ENCODE measurements at regions not wholly inside any gene's neighbourhood (a gene's known extent, or its start where the extent isn't known, plus 50 kb on each side); places are given as distances from the start of the nearest gene placed in this dataset.

DNA sequence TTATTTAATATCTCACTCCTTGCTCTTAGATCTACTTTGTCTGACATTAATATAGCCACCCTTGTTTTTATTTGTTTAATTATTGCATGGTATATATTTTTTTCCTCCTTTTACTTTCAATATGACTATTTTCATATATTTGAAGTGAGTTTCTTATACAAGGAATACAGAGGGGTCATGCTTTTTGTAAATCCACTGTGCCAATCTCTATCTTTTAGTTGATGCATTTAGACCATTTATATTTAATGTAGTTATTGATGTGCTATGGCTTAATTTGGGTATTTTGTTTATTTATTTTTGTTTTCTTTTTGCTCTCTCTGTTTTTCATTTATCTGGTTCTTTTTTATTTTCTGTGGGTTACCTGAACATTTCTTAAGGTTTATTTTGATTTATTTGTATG lies 750.6 kb downstream of the TMEM182 start:
- dilution Hi-C loops (cut with MboI; ENCODE audit: extremely low pct_ligation_motif_present, low sequenced_read_pairs) (no loop called here), intact Hi-C loops (cut with micrococcal nuclease) (no loop called here)
- ChIA-PET POLR2A (no interaction called here), CTCF (no interaction called here)
- no peaks in the 10 kb centered on the region for H3K4me1 ChIP-seq (ENCODE audit: control insufficient read depth, extremely low read depth, insufficient read depth, low read length)
- no peaks in the 10 kb centered on the region for H3K9me1 ChIP-seq (replicated peaks; ENCODE audit: control insufficient read depth, extremely low read depth, insufficient read depth, low read length)
- no peaks in the 10 kb centered on the region for H3K36me3 ChIP-seq (ENCODE audit: control insufficient read depth in 2 of 2, extremely low read depth in 1 of 2, insufficient read depth in 2 of 2, low read length in 2 of 2)
- no peak overlapping the region for H3K27ac ChIP-seq (ENCODE audit: insufficient read depth, low read depth, low read length)
- H2AFZ ChIP-seq (ENCODE audit: low read depth, low read length) = no peak overlapping the region
- H3K27me3 ChIP-seq (ENCODE audit: control insufficient read depth in 2 of 2, insufficient read depth in 2 of 2, low read length in 2 of 2) = no peaks in the 10 kb centered on the region
- DNase-seq (ENCODE audit: low read depth, low spot score) (no peak), FAIRE-seq (no peak)
- no peak overlapping the region for H3K4me2 ChIP-seq (ENCODE audit: insufficient read depth, low read length)
- no TSS peak for BruUV-seq (replicated peaks)
- H3K79me2 ChIP-seq (ENCODE audit: control insufficient read depth, insufficient read depth, low read length) = no peaks in the 10 kb centered on the region
- H3K4me3 ChIP-seq (replicated peaks in 1 of 3; ENCODE audit: insufficient read depth in 1 of 3, low read depth in 1 of 3, low read length in 3 of 3) = no peak overlapping the region
- H3K9ac ChIP-seq (replicated peaks; ENCODE audit: extremely low read depth, insufficient read depth, low read length) = no peak overlapping the region
- no peaks in the 10 kb centered on the region for H3K9me3 ChIP-seq (replicated peaks; ENCODE audit: control insufficient read depth, insufficient read depth, low read length)
- H4K20me1 ChIP-seq (replicated peaks; ENCODE audit: control insufficient read depth, extremely low read depth, insufficient read depth, low read length) = no peaks in the 10 kb centered on the region
- TF ChIP-seq, protein P1, sequence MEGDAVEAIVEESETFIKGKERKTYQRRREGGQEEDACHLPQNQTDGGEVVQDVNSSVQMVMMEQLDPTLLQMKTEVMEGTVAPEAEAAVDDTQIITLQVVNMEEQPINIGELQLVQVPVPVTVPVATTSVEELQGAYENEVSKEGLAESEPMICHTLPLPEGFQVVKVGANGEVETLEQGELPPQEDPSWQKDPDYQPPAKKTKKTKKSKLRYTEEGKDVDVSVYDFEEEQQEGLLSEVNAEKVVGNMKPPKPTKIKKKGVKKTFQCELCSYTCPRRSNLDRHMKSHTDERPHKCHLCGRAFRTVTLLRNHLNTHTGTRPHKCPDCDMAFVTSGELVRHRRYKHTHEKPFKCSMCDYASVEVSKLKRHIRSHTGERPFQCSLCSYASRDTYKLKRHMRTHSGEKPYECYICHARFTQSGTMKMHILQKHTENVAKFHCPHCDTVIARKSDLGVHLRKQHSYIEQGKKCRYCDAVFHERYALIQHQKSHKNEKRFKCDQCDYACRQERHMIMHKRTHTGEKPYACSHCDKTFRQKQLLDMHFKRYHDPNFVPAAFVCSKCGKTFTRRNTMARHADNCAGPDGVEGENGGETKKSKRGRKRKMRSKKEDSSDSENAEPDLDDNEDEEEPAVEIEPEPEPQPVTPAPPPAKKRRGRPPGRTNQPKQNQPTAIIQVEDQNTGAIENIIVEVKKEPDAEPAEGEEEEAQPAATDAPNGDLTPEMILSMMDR (IDR thresholded peaks at IDR 0.05; ENCODE audit: extremely low read depth in 1 of 2, insufficient read depth in 1 of 2, low read depth in 1 of 2, low read length in 2 of 2) = no peak
- TF ChIP-seq, protein P2, sequence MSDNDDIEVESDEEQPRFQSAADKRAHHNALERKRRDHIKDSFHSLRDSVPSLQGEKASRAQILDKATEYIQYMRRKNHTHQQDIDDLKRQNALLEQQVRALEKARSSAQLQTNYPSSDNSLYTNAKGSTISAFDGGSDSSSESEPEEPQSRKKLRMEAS (IDR thresholded peaks at IDR 0.05; ENCODE audit: insufficient read depth, insufficient read length) = no peak
- no peak for TF ChIP-seq GATA2 (IDR thresholded peaks at IDR 0.05; ENCODE audit: insufficient read depth, insufficient read length, low read depth, low read length)
- no peak for TF ChIP-seq FOS (IDR thresholded peaks at IDR 0.05; ENCODE audit: borderline replicate concordance, insufficient read depth, low read length)
- TF ChIP-seq EZH2 (IDR thresholded peaks at IDR 0.05; ENCODE audit: borderline replicate concordance, low read depth, low read length, severe bottlenecking) = no peak
- no peak for TF ChIP-seq POLR2AphosphoS5 (IDR thresholded peaks at IDR 0.05; ENCODE audit: insufficient read depth, low read depth, low read length)

Data from endothelial cell of umbilical vein (primary cell).